Panc1 (cell line): ENCODE measurements at regions not wholly inside any gene's neighbourhood (a gene's known extent, or its start where the extent isn't known, plus 50 kb on each side); places are given as distances from the start of the nearest gene placed in this dataset.

ENCODE experiments used
- ATAC-seq: fragments of 200-7000 bp; cut with Tn5 transposase; 2 replicates; pipeline ENCODE4 v1.9.1; 2020; ENCODE audit warnings: mild to moderate bottlenecking, moderate library complexity
- BruUV-seq: library from RNA; stranded (reverse); fragments of 400-500 nt; replicated peaks from 2 replicates; lab custom pipeline; 2021; lab: Mats Ljungman, UMichigan
- CTCF ChIA-PET: fragments of 300-600 bp; sonication (Branson Sonifier 250); formaldehyde crosslinking; loops from one replicate; lab custom pipeline; 2022; ENCODE audit warnings: antibody characterized with exemption; lab: Charles Lee
- POLR2A ChIA-PET: fragments of 300-600 bp; sonication (Branson Sonifier 250); formaldehyde crosslinking; loops from one replicate; lab custom pipeline; 2022; ENCODE audit warnings: antibody characterized with exemption; lab: Charles Lee
- DNase-seq: peaks from one replicate; pipeline ENCODE4 v3.0.0-alpha.2; 2010; ENCODE audit warnings: low read depth, low spot score
- H3K27ac ChIP-seq: 2 replicates; pipeline ENCODE4 v1.5.1; 2011; ENCODE audit warnings: mild to moderate bottlenecking, low read length, inconsistent platforms
- H3K27me3 ChIP-seq: fragments of 200-500 bp; sonication (Bioruptor generic); 2 replicates; pipeline ENCODE4 v1.6.0; 2014; ENCODE audit warnings: low read length, inconsistent platforms; ENCODE audit not compliant: control insufficient read depth, insufficient read depth
- H3K36me3 ChIP-seq: fragments of 200-500 bp; sonication (Bioruptor generic); 2 replicates; pipeline ENCODE4 v1.5.1; 2014; ENCODE audit warnings: inconsistent platforms, mild to moderate bottlenecking, low read length, moderate library complexity; ENCODE audit not compliant: control insufficient read depth, insufficient read depth
- H3K4me1 ChIP-seq: 2 replicates; pipeline ENCODE4 v1.5.1; 2011; ENCODE audit warnings: inconsistent platforms, mild to moderate bottlenecking, low read length, moderate library complexity; ENCODE audit not compliant: control insufficient read depth, insufficient read depth
- H3K4me3 ChIP-seq, 2 experiments: 2 replicates each; pipeline ENCODE4 v1.5.1; 2011 to 2012; ENCODE audit warnings: low read depth in 2 of 2, low read length in 2 of 2, mild to moderate bottlenecking in 2 of 2, inconsistent platforms in 1 of 2, moderate library complexity in 1 of 2
- H3K9me3 ChIP-seq: fragments of 200-500 bp; sonication (Bioruptor generic); 2 replicates; pipeline ENCODE4 v1.5.1; 2014; ENCODE audit warnings: low read depth, mild to moderate bottlenecking, inconsistent platforms, low read length, moderate library complexity; ENCODE audit not compliant: control insufficient read depth, insufficient read depth
- POLR2AphosphoS5 ChIP-seq: IDR thresholded peaks from 2 replicates; pipeline ENCODE4 v1.6.1; 2012; ENCODE audit warnings: mild to moderate bottlenecking, low read depth, low read length, moderate library complexity
- SIN3A ChIP-seq: IDR thresholded peaks from 2 replicates; pipeline ENCODE4 v1.6.1; 2012; ENCODE audit warnings: low read depth, mild to moderate bottlenecking, low read length, moderate library complexity, borderline replicate concordance; ENCODE audit not compliant: insufficient read depth
- TCF7L2 ChIP-seq: IDR thresholded peaks from 2 replicates; pipeline ENCODE4 v1.6.1; 2011; ENCODE audit warnings: mild to moderate bottlenecking, low read depth, low read length, inconsistent platforms
- in situ Hi-C: cut with HindIII; loops from 2 replicates; pipeline ENCODE4 v1.10.0; 2016; ENCODE audit warnings: low sequenced_read_pairs, low pct_unique_long_range_greater_than_20kb
- intact Hi-C: fragments of 100-400 bp; cut with micrococcal nuclease; formaldehyde crosslinking; loops from one replicate; pipeline ENCODE4 v1.10.0; 2022; ENCODE audit not compliant: unreplicated experiment
- TF ChIP-seq, protein P1 (sequence below), 2 experiments: IDR thresholded peaks; 2 replicates each; pipeline ENCODE4 v1.6.1; 2011 to 2012; ENCODE audit warnings: low read depth in 2 of 2, control low read depth in 1 of 2, low read length in 1 of 2, mild to moderate bottlenecking in 1 of 2, moderate library complexity in 1 of 2; ENCODE audit not compliant: insufficient read depth in 1 of 2
- TF ChIP-seq, protein P2 (sequence below): fragments of 450-650 bp; IDR thresholded peaks from 2 replicates; pipeline ENCODE4 v1.5.1; 2017; ENCODE audit warnings: mild to moderate bottlenecking

DNA sequence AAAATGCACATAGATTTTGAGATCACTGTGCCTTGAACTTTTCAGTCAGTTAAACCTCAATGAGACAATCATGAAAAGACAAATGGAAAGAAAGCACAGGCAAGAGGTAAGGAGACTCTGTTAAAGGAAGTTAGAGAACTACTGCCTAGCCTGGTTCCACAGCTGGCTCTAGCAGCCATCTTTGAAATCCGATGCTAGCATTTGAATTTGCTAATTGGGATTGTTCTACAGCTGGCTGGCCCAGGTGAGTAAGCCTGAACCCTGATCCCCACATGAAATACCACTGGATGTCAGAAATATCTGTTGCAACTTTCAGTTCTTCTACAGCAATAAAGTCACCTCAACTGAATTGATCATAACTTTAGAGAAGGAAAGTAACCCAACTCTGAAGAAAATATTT is 315.2 kb upstream of the CHAC2 start:
- BruUV-seq = no TSS peak
- in situ Hi-C loops (no loop called here), intact Hi-C loops (no loop called here)
- no peaks in the 10 kb centered on the region for H3K9me3 ChIP-seq
- H3K4me1 ChIP-seq = no peaks in the 10 kb centered on the region
- no peak for DNase-seq
- TF ChIP-seq, protein P1, sequence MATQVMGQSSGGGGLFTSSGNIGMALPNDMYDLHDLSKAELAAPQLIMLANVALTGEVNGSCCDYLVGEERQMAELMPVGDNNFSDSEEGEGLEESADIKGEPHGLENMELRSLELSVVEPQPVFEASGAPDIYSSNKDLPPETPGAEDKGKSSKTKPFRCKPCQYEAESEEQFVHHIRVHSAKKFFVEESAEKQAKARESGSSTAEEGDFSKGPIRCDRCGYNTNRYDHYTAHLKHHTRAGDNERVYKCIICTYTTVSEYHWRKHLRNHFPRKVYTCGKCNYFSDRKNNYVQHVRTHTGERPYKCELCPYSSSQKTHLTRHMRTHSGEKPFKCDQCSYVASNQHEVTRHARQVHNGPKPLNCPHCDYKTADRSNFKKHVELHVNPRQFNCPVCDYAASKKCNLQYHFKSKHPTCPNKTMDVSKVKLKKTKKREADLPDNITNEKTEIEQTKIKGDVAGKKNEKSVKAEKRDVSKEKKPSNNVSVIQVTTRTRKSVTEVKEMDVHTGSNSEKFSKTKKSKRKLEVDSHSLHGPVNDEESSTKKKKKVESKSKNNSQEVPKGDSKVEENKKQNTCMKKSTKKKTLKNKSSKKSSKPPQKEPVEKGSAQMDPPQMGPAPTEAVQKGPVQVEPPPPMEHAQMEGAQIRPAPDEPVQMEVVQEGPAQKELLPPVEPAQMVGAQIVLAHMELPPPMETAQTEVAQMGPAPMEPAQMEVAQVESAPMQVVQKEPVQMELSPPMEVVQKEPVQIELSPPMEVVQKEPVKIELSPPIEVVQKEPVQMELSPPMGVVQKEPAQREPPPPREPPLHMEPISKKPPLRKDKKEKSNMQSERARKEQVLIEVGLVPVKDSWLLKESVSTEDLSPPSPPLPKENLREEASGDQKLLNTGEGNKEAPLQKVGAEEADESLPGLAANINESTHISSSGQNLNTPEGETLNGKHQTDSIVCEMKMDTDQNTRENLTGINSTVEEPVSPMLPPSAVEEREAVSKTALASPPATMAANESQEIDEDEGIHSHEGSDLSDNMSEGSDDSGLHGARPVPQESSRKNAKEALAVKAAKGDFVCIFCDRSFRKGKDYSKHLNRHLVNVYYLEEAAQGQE (IDR thresholded peaks at IDR 0.05; ENCODE audit: insufficient read depth in 1 of 2, low read depth in 2 of 2, low read length in 1 of 2) = no peak
- TF ChIP-seq SIN3A (no peak), POLR2AphosphoS5 (no peak), TCF7L2 (no peak)
- TF ChIP-seq, protein P2, sequence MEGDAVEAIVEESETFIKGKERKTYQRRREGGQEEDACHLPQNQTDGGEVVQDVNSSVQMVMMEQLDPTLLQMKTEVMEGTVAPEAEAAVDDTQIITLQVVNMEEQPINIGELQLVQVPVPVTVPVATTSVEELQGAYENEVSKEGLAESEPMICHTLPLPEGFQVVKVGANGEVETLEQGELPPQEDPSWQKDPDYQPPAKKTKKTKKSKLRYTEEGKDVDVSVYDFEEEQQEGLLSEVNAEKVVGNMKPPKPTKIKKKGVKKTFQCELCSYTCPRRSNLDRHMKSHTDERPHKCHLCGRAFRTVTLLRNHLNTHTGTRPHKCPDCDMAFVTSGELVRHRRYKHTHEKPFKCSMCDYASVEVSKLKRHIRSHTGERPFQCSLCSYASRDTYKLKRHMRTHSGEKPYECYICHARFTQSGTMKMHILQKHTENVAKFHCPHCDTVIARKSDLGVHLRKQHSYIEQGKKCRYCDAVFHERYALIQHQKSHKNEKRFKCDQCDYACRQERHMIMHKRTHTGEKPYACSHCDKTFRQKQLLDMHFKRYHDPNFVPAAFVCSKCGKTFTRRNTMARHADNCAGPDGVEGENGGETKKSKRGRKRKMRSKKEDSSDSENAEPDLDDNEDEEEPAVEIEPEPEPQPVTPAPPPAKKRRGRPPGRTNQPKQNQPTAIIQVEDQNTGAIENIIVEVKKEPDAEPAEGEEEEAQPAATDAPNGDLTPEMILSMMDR = no peak
- H3K27me3 ChIP-seq = no peaks in the 10 kb centered on the region
- H3K27ac ChIP-seq = no peak overlapping the region
- no peak overlapping the region for H3K4me3 ChIP-seq
- no peaks in the 10 kb centered on the region for H3K36me3 ChIP-seq
- no peak for ATAC-seq
- ChIA-PET POLR2A (no interaction called here), CTCF (no interaction called here)

DNA sequence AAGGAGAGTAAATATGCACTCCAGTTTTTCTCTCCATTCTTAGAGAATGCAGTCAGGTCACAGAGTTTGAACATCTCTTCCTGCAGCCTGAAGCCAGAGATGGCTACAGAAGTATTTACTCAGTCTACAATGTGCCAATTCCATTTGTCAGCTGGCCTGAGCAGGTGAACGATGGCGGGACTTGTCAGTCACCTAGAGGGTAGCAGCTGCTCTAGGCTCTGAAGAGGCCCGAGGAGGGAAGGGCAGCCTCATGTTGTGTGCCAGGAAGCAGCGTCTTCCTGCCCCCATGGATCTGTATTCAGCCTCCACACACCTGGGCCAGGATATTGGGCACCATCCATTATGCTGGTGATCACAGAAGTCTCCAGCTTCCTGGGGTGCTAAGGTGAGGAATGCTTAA is 316.7 kb upstream of the CHAC2 start:
- Histone ChIP-seq H3K27ac (no peak overlapping the region), H3K4me1 (no peaks in the 10 kb centered on the region), H3K36me3 (no peaks in the 10 kb centered on the region), H3K27me3 (no peaks in the 10 kb centered on the region), H3K9me3 (no peaks in the 10 kb centered on the region), H3K4me3 (no peak overlapping the region)
- intact Hi-C loops = no loop called here
- in situ Hi-C loops = no loop called here
- POLR2A ChIA-PET = no interaction called here
- BruUV-seq = no TSS peak
- no peak for ATAC-seq
- TF ChIP-seq TCF7L2 (no peak), SIN3A (no peak), POLR2AphosphoS5 (no peak)
- TF ChIP-seq, protein P1 (IDR thresholded peaks at IDR 0.05; ENCODE audit: insufficient read depth in 1 of 2, low read depth in 2 of 2, low read length in 1 of 2) = no peak
- TF ChIP-seq, protein P2 = no peak
- CTCF ChIA-PET = no interaction called here
- DNase-seq = no peak
